GM23248 (cell line): ENCODE measurements at regions not wholly inside any gene's neighbourhood (a gene's known extent, or its start where the extent isn't known, plus 50 kb on each side); places are given as distances from the start of the nearest gene placed in this dataset.

Source experiments
- DNase-seq: peaks from one replicate; pipeline ENCODE4 v3.0.0-alpha.2; 2015
- H2AFZ ChIP-seq: fragments of 200-600 bp; sonication (generic); 2 replicates; pipeline ENCODE4 v1.6.1; 2016; ENCODE audit warnings: antibody characterized with exemption
- H3F3A ChIP-seq: fragments of 200-600 bp; sonication (generic); 2 replicates; pipeline ENCODE4 v1.6.1; 2016; ENCODE audit warnings: mild to moderate bottlenecking, antibody characterized with exemption, mixed run types; ENCODE audit not compliant: insufficient read depth
- H3K27ac ChIP-seq: fragments of 200-600 bp; sonication (generic); 2 replicates; pipeline ENCODE4 v1.5.1; 2016; ENCODE audit warnings: mild to moderate bottlenecking
- H3K27me3 ChIP-seq: fragments of 200-600 bp; sonication (generic); replicated peaks from 2 replicates; pipeline ENCODE4 v1.6.1; 2016; ENCODE audit warnings: mild to moderate bottlenecking; ENCODE audit not compliant: insufficient read depth
- H3K36me3 ChIP-seq: fragments of 200-600 bp; sonication (generic); 2 replicates; pipeline ENCODE4 v1.6.1; 2016; ENCODE audit warnings: low read depth, mild to moderate bottlenecking
- H3K4me1 ChIP-seq: fragments of 200-600 bp; sonication (generic); 2 replicates; pipeline ENCODE4 v1.6.1; 2016; ENCODE audit warnings: mild to moderate bottlenecking; ENCODE audit not compliant: insufficient read depth
- H3K4me2 ChIP-seq: fragments of 200-600 bp; sonication (generic); one replicate; pipeline ENCODE4 v1.6.1; 2016; ENCODE audit warnings: mild to moderate bottlenecking; ENCODE audit not compliant: unreplicated experiment
- H3K4me3 ChIP-seq: fragments of 200-600 bp; sonication (generic); 2 replicates; pipeline ENCODE4 v1.5.1; 2016; ENCODE audit warnings: mild to moderate bottlenecking
- H3K79me2 ChIP-seq: fragments of 200-600 bp; sonication (generic); 2 replicates; pipeline ENCODE4 v1.6.1; 2016; ENCODE audit warnings: mild to moderate bottlenecking; ENCODE audit not compliant: insufficient read depth
- H3K9ac ChIP-seq: fragments of 200-600 bp; sonication (generic); 2 replicates; pipeline ENCODE4 v1.6.1; 2016; ENCODE audit warnings: mild to moderate bottlenecking
- H3K9me2 ChIP-seq: fragments of 200-600 bp; sonication (generic); 2 replicates; pipeline ENCODE4 v1.6.1; 2016; ENCODE audit warnings: mixed run types, mild to moderate bottlenecking, moderate library complexity; ENCODE audit not compliant: insufficient read depth
- H3K9me3 ChIP-seq: fragments of 200-600 bp; sonication (generic); one replicate; pipeline ENCODE4 v1.6.1; 2017; ENCODE audit warnings: low read depth
- H4K20me1 ChIP-seq: fragments of 200-600 bp; sonication (generic); 2 replicates; pipeline ENCODE4 v1.6.0; 2016; ENCODE audit not compliant: insufficient read depth
- EZH2 ChIP-seq: fragments of 200-600 bp; sonication (generic); IDR thresholded peaks from 2 replicates; pipeline ENCODE4 v1.6.1; 2018; ENCODE audit warnings: antibody characterized with exemption, mild to moderate bottlenecking; ENCODE audit not compliant: insufficient read depth, poor library complexity, severe bottlenecking
- EZH2phosphoT487 ChIP-seq: fragments of 200-600 bp; sonication (generic); IDR thresholded peaks from 2 replicates; pipeline ENCODE4 v1.6.1; 2018; ENCODE audit warnings: antibody characterized with exemption, moderate library complexity, mild to moderate bottlenecking, low read depth; ENCODE audit not compliant: insufficient read depth
- WGBS, 2 experiments: methylation state at CpG; one replicate each; pipeline ENCODE4 v1.1.6; 2015 to 2017; ENCODE audit warnings: low lambda C conversion rate in 2 of 2, low coverage in 1 of 2; ENCODE audit errors: missing lambda C conversion rate in 2 of 2; 5-methylcytosine and 5-hydroxymethylcytosine counted together
- in situ Hi-C: fragments of 300-500 bp; cut with MboI; formaldehyde crosslinking; loops from 2 replicates; pipeline ENCODE4 v1.15.0; 2020

DNA sequence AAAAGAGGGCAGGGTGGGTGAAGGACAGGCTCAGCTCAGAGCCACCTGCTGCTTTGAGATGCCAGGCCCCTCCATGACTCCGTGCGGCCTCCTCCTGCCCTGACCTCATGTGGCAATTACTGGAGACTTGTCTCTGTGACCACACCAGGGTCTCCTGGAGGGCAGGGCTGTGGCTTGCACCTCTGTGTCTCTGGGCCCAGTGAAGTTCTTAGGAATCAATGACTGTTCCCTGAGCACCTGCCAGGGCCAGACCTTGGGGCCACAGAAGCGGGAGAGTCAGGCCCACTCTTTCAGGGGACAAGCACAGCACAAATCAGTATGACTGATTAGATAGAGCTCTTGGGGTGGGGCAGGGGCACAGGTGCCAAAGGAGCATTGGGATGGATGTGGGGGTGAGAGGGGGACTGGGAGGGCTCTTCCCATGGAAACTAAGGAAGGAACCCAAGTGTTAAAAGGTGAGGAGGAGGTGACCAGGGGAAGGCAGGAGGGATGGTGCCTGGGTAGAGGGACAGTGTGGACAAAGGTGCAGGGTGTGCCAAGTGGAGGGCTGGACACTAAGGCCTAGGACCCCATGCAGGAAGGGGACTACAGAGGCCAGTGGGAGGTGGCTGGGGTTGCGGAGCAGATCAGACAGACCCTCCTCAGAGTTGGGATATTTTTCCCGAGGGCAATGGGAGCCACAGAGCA, 77.3 kb upstream of the SHISAL1 start:
- Histone ChIP-seq H3K4me3 (no peak overlapping the region), H3F3A (no peaks in the 10 kb centered on the region), H3K4me1 (no peaks in the 10 kb centered on the region), H2AFZ (no peak overlapping the region), H3K27me3 (peaks cover 12% of the 10 kb centered on the region; the same call in 1 of the 2 replicates), H3K36me3 (no peaks in the 10 kb centered on the region), H3K79me2 (no peaks in the 10 kb centered on the region), H3K9ac (no peak overlapping the region), H3K4me2 (no peak overlapping the region), H3K27ac (no peak overlapping the region), H3K9me3 (no peaks in the 10 kb centered on the region), H3K9me2 (no peaks in the 10 kb centered on the region), H4K20me1 (no peaks in the 10 kb centered on the region)
- DNase-seq = no peak
- no peak for TF ChIP-seq EZH2
- no peak for TF ChIP-seq EZH2phosphoT487
- WGBS, 2 experiments = 92 to 96% methylated on average over 5 of the region's 5 CpGs
- in situ Hi-C loops = no loop called here

DNA sequence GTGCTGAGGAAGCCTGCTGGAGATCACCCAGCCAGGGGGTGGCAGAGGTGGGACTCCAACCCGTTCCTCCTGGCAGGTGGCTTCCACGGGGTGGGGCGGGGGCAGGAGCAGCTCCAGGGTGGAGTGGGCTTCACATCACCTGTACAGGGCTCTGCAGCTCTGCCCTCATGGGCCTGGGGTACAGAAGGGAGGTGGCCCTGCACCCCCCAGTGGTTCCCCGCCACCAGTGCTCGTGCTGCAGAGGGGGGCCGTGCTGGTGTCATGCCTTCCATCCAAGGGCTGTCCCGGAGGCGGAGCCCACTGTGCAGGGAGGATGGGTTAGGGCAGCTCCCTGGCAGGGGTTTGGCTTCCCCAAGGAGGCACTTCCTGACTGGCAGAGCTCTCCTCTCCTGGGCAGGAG, 76.4 kb upstream of the SHISAL1 start:
- no peaks in the 10 kb centered on the region for H3K79me2 ChIP-seq
- H3K27me3 ChIP-seq = peaks cover 13% of the 10 kb centered on the region; the same call in 1 of the 2 replicates
- no peaks in the 10 kb centered on the region for H3K9me3 ChIP-seq
- no peak for DNase-seq
- H3K4me3 ChIP-seq = no peak overlapping the region
- H3K9me2 ChIP-seq = no peaks in the 10 kb centered on the region
- H2AFZ ChIP-seq = no peak overlapping the region
- TF ChIP-seq EZH2phosphoT487 (no peak), EZH2 (no peak)
- H3F3A ChIP-seq = no peaks in the 10 kb centered on the region
- H3K9ac ChIP-seq = no peak overlapping the region
- in situ Hi-C loops = no loop called here
- 75 to 77% methylated on average over 6 to 8 of the region's 8 CpGs for WGBS, 2 experiments
- no peaks in the 10 kb centered on the region for H3K36me3 ChIP-seq
- no peaks in the 10 kb centered on the region for H4K20me1 ChIP-seq
- no peaks in the 10 kb centered on the region for H3K4me1 ChIP-seq
- H3K4me2 ChIP-seq = no peak overlapping the region
- H3K27ac ChIP-seq = no peak overlapping the region

- TF ChIP-seq EZH2 (no peak), EZH2phosphoT487 (no peak)
- Histone ChIP-seq H3K79me2 (no peaks in the 10 kb centered on the region), H3K4me1 (no peaks in the 10 kb centered on the region), H3K9ac (no peak overlapping the region), H3K27ac (no peak overlapping the region), H3K27me3 (peaks cover 14% of the 10 kb centered on the region; the same call in 1 of the 2 replicates), H3F3A (no peaks in the 10 kb centered on the region), H3K4me3 (no peak overlapping the region), H3K36me3 (no peaks in the 10 kb centered on the region), H4K20me1 (no peaks in the 10 kb centered on the region), H2AFZ (no peak overlapping the region), H3K9me2 (no peaks in the 10 kb centered on the region), H3K4me2 (no peak overlapping the region), H3K9me3 (no peaks in the 10 kb centered on the region)
- no peak for DNase-seq
- 57 to 62% methylated on average over 10 of the region's 10 CpGs for WGBS, 2 experiments
- in situ Hi-C loops = no loop called here
Observed at GRCh38 chr22:44387486-44387885, 74.7 kb upstream of the SHISAL1 start.

DNA sequence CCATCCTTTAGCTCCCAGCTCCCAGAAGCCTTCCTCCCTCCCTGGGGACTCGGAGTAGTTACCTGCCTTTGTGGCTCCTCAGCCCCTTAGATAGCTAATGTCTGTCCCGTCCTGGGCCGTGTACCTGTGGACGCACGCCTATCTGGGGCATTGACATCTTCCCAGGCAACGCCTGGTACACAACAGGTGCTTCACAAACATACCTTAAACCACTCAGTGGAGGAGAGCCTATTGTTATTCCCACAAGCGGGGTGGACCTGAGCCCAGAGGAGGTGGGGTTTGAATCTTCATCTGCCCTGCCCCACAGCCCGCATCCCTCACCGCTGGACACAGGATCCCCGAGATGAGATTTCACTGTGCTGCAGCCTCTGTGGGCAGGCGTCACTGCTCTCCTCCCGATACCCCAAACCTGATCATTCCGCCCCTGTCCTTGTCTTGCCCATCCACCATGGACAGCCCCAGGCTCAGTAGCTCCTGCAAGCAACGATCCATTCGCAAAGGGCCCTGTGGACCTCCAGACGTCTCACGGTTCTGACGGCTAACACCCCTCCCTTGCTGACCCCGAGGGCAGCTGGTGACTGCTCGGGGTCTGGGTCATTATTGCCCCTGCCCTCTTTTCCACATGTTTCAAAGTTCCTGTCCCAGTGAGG, 73.8 kb upstream of the SHISAL1 start:
- Histone ChIP-seq H3F3A (no peaks in the 10 kb centered on the region), H3K36me3 (no peaks in the 10 kb centered on the region), H3K9me2 (no peaks in the 10 kb centered on the region), H3K9ac (no peak overlapping the region), H3K27me3 (peaks cover 14% of the 10 kb centered on the region), H3K4me1 (no peaks in the 10 kb centered on the region), H4K20me1 (no peaks in the 10 kb centered on the region), H3K9me3 (no peaks in the 10 kb centered on the region), H3K4me2 (no peak overlapping the region), H3K27ac (no peak overlapping the region), H3K79me2 (no peaks in the 10 kb centered on the region), H3K4me3 (no peak overlapping the region), H2AFZ (no peak overlapping the region)
- TF ChIP-seq EZH2phosphoT487 (no peak), EZH2 (no peak)
- in situ Hi-C loops = no loop called here
- WGBS, 2 experiments = 73 to 75% methylated on average over 20 of the region's 20 CpGs
- DNase-seq = no peak
